ENCODE measurements at regions not wholly inside any gene's neighbourhood (a gene's known extent, or its start where the extent isn't known, plus 50 kb on each side); places are given as distances from the start of the nearest gene placed in this dataset.
"Not testable (repeated sequence)": the region's sequence is repeated elsewhere in the genome, so short reads cannot be mapped to it uniquely, and the experiment has no call there.

DNA sequence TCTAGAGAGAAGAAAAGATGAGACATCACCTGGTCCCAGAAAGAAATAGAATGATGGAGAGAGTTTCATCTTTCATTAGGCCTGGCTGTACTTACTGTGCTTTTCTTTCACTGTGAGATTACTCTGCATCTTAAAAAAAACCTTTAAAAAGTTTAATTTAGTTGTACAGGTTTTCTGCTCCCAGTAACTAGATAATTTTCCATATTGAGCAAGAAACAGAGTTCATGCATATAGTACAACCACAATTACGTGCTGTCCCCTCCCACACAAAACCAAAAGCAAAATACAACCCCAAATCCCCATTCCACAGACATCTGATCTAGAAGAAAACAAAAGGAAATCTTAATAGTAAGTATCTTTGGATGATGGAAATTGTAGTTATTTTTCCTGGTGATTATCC, 371.2 kb downstream of the SH2D1A start:
- no peak for DNase-seq (ENCODE audit: low read depth)

DNA sequence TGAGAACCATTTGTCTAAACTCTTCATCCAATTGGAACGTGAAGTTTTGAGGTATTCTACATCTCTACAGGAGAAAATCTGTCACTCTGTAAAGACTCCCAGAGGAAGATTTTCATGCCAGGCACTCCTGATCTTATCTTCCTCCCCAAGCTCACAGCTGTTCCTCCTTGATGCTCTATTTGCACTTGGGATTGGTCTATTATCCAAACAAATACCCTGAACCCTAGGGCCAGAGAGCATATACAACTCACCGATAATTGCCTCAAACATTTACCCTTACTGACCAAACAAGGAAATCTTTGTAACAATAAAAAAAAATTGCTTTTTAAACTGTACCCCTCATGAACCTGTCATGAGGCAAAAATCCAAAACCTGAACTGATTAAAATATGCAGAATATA, 372.7 kb downstream of the SH2D1A start:
- DNase-seq (ENCODE audit: low read depth), result no peak

DNA sequence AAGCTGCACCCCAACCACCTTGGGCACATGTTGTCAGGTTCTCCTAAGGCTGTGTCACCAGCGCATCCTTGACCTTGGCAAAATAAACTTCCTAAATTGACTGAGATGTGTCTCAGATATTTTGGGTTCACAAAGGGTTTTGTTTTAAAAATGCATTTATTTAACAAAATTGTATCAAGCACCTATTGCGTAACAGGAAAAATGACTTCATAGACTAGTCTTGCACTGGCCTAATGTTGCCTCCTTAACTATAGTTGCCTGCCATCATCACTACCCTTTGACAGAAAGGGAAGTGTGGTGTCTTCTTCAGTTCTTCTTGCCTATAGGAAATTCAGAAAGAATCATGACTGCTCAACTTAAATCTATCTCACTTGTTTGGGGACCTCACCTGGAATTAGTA, 374.2 kb downstream of the SH2D1A start:
- no peak for DNase-seq (ENCODE audit: low read depth)

DNA sequence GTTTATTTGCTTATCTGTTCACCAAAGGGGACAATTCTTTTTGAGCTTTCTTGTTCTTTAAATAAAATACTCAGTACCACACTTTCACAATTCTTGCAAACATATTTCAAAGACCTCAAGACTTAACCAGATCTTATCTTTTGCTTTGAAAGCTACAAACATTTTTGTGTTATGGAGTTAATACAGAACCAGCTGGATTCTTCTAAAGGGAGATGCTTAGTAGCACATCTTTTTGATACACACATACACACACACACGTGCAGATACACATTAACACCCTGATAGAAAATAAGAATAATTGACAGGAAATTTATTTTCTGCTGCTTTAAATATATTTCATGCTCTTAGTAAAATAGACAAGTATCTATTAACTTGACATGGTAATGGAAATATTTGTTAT, 379.1 kb downstream of the SH2D1A start:
- DNase-seq (ENCODE audit: low read depth), result no peak

DNA sequence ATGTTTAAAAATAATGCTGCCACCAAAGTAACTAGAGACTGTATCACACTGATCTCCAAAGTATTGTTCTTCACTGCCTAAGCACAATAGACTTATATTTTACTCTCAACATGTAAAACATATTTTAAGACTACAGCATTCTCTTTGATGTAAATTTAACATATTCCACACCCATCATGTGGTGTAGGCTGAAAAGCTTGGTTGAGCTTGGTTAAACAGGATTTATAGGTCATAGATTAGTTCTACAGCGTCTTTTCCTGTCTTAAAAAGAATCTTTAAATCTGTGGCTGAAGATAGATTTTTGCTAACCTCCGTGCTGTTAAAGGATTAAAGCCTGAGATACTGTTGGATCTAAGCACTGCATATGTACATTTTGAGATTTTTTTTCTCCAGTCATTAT, 379.9 kb downstream of the SH2D1A start:
- DNase-seq (ENCODE audit: low read depth), result no peak

DNA sequence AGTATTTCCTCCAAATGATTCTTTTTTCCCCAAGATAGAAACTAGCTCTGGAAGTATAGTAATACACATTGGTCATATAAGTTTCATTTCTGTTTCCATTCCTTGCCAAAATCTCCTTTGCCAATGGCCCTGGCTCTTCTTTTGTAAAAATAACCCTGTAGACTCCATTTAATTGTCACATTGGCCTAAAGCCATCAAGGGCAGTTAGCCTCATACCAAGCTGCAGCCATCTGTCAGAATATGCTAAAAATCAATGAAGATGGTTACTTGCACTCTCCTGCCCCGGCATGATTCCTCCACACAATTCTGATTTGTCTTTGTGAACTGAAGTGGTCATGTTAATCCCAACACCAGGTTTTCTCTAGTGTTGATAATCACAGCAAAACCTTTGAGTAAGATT, 380.5 kb downstream of the SH2D1A start:
- DNase-seq (ENCODE audit: low read depth), result no peak

DNA sequence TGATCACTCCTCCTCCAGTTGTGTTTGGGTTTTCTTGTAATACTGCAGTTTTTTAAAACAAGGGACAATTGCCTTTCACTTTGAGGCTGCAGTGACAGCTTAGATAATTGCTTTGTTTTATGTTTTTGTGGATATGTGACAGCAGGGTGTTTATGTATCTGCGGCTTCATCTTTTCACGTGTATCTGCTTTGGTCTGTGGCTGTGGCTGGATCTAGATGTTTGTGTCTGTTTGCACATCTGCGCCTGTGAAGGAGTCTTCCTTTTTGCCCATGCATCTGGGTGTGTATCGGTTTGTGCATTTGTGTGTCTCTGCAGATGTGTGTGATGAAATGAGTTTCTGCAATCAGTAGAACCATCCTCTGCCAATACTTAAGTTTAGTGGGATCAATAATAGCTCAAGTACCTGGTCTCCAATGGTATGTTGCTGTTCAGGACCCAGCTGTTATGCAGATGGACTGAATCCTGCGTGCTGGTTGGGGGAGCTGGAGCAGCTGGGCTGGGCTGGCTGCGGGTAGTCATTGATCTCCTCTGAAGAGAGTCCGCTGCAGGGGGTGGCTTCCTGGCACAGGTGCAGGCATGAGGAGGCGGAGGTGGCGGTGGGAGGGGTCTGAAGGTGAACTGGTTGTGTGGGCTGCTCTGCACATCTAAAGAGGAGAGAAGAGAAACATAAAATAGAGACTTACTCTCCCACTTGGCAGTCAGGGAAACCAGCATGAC, 390.3 kb downstream of the SH2D1A start:
- DNase-seq (ENCODE audit: low read depth), result no peak

DNA sequence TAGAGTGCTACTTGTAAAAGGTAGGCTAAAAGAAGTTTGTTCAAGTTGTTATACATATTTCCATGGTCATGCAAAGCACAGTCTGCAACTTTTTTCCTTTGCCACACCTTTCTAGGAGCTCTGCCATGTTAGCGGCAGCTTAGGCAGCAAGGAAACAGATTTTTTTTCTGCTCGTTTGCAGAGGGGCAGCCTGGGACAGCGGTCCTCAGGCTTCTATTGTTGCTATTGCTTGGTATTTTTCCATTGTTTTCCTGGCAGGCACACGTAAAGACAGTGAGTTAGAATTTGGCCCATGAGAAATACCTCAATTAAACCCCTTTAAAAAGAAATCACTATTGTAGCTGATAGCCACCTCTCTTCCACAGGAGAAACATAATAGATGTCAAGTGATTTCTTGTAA, 391.4 kb downstream of the SH2D1A start:
- no peak for DNase-seq (ENCODE audit: low read depth)

DNA sequence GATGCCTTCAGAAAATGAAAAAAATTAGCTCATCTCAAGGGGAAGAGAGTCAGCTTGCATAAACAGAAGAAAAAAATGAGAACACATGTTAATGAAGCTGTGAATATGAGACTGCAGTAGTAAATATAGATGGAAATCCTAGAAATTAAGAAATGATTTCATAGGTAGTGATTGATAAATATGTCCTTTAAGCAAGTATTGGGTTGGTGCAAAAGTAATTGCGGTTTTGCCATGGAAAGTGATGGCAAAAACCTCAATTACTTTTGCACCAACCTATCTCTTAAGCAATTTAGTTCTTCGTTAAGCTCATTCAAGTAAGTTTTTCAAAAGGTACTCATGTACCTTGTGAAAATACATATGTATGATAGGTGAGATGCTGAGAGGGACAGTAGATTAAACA, 400.9 kb downstream of the SH2D1A start:
- no peak for DNase-seq (ENCODE audit: low read depth)

DNA sequence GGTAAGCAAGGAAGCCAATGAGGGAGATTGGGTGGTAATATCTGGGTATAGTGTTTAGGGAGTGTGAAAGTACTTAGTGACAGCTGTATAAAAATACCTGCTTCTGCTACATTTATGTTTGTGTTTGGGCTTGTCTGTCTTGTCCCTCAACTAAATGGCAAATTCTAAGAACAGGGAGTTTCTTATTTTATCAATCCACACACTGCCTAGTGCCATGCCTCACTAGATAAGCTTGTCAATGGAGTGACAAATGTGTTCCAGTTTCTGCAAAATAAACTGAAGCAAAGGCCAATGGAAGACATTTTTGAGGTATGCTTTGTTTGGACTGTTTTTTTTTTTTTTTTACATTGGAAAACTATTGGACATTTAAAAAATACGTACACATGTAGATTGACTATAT, 418.0 kb downstream of the SH2D1A start:
- no peak for DNase-seq (ENCODE audit: low read depth)

DNA sequence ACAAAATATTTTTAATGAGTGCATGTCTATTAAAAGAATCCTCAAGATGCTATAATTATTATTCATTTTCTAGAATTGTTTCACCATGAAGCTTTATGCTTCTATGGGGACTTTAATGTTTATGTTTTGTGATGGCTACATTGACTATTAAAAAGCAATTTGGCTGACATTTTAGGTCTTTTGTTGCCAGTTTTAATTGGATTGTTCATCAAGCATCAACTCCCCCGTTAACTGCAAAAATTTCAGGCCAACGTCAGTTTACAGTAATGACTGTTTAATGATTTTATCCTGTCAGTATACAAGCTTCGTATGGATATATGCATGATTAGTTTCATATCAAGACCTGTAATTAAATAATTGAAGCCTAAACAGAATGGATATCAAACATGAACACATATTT, 422.8 kb downstream of the SH2D1A start:
- no peak for DNase-seq (ENCODE audit: low read depth)

DNA sequence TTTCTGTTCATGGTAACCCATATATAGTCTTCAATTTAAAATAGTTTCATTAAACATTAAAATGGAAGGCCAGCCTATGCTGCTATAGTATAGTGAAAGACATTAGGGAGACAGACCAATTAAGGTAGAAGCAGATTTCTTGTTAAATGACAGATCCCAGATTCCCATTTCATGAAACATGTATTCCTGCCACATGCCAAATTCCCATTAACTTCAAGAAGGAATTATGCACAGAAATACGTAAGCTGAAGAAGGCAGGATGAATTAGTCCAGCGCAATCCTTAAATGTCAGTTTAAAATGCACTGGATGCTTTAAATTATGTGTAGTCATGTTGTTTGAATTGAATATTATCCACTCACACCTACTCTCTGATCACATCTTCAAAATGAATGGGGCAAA, 424.9 kb downstream of the SH2D1A start:
- DNase-seq (ENCODE audit: low read depth), result no peak

DNA sequence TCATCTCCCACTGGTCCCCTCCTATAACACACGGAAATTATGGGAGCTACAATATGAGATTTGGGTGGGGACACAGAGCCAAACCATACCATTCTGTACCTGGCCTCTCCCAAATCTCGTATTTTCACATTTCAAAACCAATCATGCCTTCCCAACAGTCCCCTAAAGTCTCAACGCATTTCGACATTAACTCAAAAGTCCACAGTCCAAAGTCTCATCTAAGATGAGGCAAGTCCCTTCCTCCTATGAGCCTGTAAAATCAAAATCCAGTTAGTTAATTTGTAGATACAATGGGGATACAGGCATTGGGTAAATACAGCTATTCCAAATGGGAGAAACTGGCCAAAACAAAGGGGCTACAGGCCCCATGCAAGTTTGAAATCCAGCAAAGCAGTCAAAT, 441.9 kb downstream of the SH2D1A start:
- not testable (repeated sequence) for DNase-seq (ENCODE audit: low read depth)

DNA sequence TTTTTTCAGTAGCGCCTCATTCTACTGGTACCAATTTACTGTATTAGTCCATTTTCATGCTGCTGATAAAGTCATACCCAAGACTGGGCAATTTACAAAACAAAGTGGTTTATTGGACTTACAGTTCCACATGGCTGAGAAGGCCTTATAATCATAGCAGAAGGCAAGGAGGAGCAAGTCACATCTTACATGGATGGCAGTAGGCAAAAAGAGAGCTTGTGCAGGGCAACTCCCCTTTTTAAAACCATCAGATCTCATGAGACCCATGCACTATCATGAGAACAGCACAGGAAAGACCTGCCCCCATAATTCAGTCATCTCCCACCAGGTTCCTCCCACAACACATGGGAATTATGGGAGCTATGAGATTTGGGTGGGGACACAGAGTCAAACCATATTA, 443.5 kb downstream of the SH2D1A start:
- DNase-seq (ENCODE audit: low read depth), result not testable (repeated sequence)

DNA sequence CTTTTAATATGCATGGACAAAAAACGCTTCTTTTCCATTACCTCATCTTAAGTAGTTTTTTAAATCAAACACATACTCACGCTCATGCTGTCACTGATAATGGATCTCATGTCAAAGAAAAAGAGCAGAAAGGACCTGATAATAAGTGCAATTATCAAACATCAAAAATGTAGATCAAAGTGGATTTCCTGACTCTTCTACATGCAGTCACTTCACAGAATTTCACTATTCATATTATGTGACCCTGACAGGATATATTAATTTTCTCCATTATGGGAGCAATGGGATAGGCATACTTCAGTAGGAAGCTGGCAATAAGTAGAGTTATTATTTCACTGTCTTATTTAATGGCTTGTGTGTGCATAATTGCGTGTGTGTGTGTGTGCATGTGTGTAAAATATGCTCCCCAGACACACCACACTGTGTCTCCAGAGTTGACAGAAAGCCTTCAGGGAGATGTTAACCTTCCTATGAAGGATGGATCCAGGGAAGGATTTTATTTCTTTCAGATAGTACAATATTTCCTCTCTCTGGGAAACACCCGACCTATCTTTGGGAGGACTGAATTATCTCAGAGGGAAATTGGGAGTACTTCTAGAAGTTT, 445.2 kb downstream of the SH2D1A start:
- no peak for DNase-seq (ENCODE audit: low read depth)

DNA sequence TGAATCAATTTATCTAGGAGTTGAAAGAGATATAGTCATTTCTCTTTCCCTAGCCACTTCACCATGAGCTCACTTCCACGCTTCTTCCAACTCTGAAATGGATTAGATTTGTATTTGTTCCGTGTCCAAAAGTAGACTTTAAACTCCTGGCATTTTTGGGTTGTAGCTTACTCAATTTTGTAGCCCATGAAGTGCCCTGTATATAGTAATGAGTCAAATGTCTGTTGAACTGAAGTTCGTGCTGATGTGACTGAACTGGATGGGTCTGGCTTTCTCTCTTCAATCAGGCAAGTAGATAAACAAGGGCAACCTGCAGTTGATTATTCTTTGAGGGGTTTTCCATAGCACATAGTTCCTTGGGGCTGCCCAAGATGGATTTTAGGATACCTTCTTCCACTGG, 450.6 kb downstream of the SH2D1A start:
- no peak for DNase-seq (ENCODE audit: low read depth)

DNA sequence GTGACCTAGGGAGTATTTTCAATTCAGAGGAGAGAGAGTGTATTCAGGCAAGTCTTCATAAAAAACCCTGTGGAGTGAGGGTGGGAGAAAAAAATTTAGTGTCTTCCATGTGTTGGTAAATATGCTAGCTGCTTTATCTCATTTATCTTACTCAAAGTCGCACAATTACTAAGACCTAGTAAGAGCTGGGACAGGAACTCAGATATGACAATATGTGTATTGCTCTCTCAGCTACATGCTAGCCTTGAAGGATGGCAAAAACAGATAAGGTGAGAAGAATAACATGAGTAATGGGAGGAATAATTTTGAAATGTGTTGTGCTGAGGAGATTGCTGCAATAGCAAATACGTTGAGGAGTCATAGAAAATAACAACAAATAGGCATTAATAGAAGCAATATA, 458.6 kb downstream of the SH2D1A start:
- DNase-seq (ENCODE audit: low read depth), result no peak

DNA sequence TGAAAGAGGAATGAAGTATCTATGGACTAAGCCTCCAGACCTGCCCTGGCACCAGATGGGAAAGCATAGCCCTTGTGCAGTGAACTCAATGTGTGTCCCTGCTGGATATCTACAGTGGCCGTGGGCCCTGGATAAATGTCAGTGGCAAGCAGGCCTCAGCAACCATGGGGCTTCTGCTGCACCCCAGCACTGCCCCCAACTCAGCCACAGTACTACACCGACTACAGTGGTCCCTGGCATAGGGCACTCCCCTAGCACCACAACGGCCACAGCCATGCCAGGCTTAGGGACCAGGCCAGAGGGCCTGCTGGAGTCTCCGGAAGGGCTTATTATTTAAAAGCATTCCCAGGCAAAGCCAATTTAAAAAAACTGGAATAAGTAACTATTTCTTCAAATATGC, 459.1 kb downstream of the SH2D1A start:
- DNase-seq (ENCODE audit: low read depth), result no peak

DNA sequence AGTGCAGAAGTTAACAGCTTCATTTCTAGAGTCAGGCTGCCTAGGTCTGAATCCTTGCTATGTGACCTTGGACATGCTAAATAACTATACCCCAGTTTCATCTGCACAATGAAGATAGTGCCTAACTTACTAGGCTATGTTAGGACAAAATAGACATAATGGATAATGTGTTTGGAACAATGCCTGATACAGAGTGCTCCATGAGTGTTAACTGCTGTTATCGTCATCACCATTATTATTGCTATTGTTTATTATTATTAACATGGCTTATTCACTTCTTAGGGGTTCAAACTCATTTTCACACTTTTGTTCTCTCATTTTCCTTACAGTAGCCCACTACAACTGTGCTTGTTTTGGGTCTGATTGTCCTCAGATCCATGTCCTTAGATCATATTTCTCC, 467.7 kb downstream of the SH2D1A start:
- no peak for DNase-seq (ENCODE audit: low read depth)

DNA sequence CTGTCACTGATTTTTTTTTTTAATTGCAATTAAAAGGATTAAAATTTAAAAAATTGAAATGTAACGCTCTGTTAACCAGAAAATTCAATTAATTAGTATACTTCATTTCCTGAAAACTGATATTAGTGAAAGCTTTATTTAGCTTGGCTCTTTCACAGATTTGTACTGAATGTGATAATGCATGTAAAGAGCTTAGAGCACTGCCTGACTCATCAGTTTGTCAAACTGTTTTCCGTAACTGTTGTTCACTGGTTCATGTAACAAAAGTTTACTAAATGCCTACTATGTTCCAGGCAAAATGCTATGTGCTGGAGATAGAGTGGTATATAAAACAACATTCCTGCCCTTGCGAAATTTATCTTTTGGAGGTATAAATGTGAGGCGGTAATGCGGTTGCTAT, 471.7 kb downstream of the SH2D1A start:
- DNase-seq (ENCODE audit: low read depth), result no peak

DNA sequence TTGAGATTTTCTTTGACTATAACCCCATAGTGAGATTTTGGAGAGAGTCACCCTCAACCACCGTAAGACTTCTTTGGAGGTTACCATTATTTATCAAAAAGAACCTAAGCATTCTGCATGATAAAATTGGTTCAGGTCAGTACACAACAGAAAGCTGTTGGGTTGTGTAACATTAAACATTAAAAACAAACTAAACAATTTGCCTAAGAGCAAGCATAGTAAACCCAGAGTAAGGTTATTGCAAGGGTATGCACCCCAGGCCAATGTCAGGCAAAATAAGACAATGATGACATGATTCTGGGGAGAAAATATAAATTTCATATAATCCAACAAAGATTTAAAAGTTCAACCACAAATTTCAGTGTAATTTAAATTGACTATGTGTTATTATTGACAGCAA, 472.4 kb downstream of the SH2D1A start:
- no peak for DNase-seq (ENCODE audit: low read depth)

DNA sequence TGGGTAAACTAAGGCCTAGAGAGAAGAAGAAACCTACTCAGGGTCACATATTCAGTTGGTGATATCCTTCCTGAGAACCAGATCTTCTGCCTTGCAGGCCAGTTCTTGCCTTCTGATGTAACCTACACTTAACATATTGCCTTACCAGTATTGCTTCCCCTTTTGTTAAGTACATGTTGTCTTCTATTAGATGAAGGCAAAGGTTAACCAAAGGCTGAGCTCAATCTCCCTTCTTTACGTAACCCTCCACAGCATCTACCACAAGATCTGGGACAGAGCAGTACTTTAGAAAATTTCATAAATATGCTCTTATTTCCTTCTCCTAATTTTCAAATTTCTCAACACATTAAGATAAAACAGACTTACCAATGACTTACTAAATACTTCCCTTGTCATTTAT, 474.4 kb downstream of the SH2D1A start:
- DNase-seq (ENCODE audit: low read depth), result no peak

DNA sequence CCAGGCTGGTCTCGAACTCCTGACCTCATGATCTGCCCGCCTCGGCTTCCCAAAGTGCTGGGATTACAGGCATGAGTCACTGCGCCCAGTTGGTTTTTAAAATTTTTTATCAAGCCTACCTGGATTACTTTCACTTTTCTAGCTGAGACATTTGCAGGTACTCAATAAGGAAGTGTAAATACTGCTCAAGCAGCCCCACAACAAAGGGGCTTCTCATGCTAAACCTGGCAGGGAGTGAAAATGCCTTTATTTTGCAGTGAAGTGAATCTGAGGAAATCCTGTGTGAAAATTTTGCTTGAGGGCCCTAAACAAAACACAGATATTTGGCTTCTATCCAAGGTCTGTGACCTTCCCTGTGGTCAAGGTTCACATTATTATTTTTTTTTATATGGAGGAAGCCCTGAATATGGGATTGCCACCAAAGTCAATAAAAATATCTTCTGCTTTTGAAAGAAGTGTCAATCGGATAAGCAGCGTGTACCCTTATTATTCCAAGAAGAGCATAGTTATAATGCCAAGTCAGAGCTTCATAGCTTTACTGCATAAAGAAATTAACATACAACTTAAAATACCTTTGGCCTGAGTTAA, 481.0 kb downstream of the SH2D1A start:
- DNase-seq (ENCODE audit: low read depth), result no peak

DNA sequence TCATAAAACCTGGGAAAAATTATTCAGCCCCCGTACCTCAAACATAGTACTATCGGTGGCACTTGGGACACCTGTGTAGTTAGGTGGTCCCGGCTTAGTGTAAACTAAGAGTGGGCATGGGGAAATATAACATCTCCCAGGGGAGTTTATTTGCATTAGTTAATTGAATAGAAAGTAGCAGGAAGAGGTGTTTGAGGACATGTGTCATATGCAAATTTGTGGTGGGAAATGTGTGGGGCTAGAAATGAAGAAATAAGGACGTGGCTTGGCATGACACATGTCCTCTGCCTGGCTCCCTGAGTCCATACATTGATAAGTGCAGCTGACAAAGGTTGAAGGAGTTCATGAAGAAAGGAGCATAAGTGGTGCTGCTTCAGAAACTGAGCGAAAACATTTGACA, 483.6 kb downstream of the SH2D1A start:
- DNase-seq (ENCODE audit: low read depth), result no peak

All from GM04504 (cell line).